ENCODE measurements at regions not wholly inside any gene's neighbourhood (a gene's known extent, or its start where the extent isn't known, plus 50 kb on each side); places are given as distances from the start of the nearest gene placed in this dataset.

- TF ChIP-seq REST (tag by site-specific recombination; IDR thresholded peaks at IDR 0.05) (no peak), PRDM10 (tag by site-specific recombination; IDR thresholded peaks at IDR 0.05) (no peak), CTCF (tag by site-specific recombination; IDR thresholded peaks at IDR 0.05) (no peak), ZBTB26 (tag by site-specific recombination; optimal IDR thresholded peaks at IDR 0.05) (no peak), PATZ1 (tag by site-specific recombination; IDR thresholded peaks at IDR 0.05) (no peak), ZNF175 (tag by site-specific recombination; IDR thresholded peaks at IDR 0.05) (no peak), ZNF792 (tag by site-specific recombination; IDR thresholded peaks at IDR 0.05) (no peak), ZNF580 (tag by site-specific recombination; IDR thresholded peaks at IDR 0.05) (no peak), ZNF26 (tag by site-specific recombination; IDR thresholded peaks at IDR 0.05) (no peak), ZNF274 (IDR thresholded peaks at IDR 0.05; ENCODE audit: low read length) (no peak), ZNF274 (tag by site-specific recombination; IDR thresholded peaks at IDR 0.05; ENCODE audit: borderline replicate concordance) (no peak), KLF16 (tag by site-specific recombination; IDR thresholded peaks at IDR 0.05) (no peak), TCF7L2 (IDR thresholded peaks at IDR 0.05; ENCODE audit: borderline replicate concordance, low read depth, low read length) (no peak)
These were observed 455.6 kb upstream of the CD180 start for GRCh38 chr5:67652201-67652600.

Measured in HEK293 (cell line).